AG04449 (cell line): ENCODE measurements at regions not wholly inside any gene's neighbourhood (a gene's known extent, or its start where the extent isn't known, plus 50 kb on each side); places are given as distances from the start of the nearest gene placed in this dataset.
"Not testable (repeated sequence)": the region's sequence is repeated elsewhere in the genome, so short reads cannot be mapped to it uniquely, and the experiment has no call there.

ENCODE experiments used
- CTCF ChIA-PET: fragments of 350-600 bp; formaldehyde crosslinking; extraction: SDS; loops from one replicate; lab custom pipeline; 2021; ENCODE audit warnings: antibody characterized with exemption; lab: Yijun Ruan, JAX
- POLR2A ChIA-PET: fragments of 400-600, 350-600 bp; formaldehyde crosslinking; extraction: SDS; loops from one replicate; lab custom pipeline; 2020; ENCODE audit warnings: antibody characterized with exemption, inconsistent platforms; lab: Yijun Ruan, JAX
- DNase-seq: peaks from one replicate; pipeline ENCODE4 v3.0.0-alpha.2; 2010; ENCODE audit warnings: low read depth, low spot score
- H3K4me3 ChIP-seq: 2 replicates; pipeline ENCODE4 v1.5.1; 2011; ENCODE audit warnings: low read depth, mild to moderate bottlenecking, control low read depth, low read length
- CTCF ChIP-seq: IDR thresholded peaks from one replicate; pipeline ENCODE4 v1.5.1; 2011; ENCODE audit warnings: mild to moderate bottlenecking, moderate library complexity, low read length, control low read depth, inconsistent platforms; ENCODE audit not compliant: insufficient read depth; ENCODE audit errors: missing control alignments

GRCh38 chr20:11995805-11996567 is 78.3 kb downstream of the BTBD3 start:
- H3K4me3 ChIP-seq, result no peak overlapping the region
- no peak for DNase-seq
- CTCF ChIA-PET, result interaction anchor here (1.2 kb wide), 1 partner anchor 17 kb away, joined by 4 read pairs; no protein-coding TSS in a partner anchor
- POLR2A ChIA-PET, result no interaction called here
- no peak for TF ChIP-seq CTCF

GRCh38 chr20:12004776-12005175 is 87.1 kb downstream of the BTBD3 start:
- H3K4me3 ChIP-seq, DNase-seq, POLR2A ChIA-PET, CTCF ChIA-PET: not testable (repeated sequence)

GRCh38 chr20:12012241-12013222 is 94.8 kb downstream of the BTBD3 start:
- ChIA-PET CTCF (interaction anchor here (0.6 to 1.9 kb wide), 15 partner anchors 9 to 213 kb away, joined by 3 to 11 read pairs (median 3); no protein-coding TSS in a partner anchor), POLR2A (no interaction called here)
- peak; percentile 84 for TF ChIP-seq CTCF
- DNase-seq, result no peak
- no peak overlapping the region for H3K4me3 ChIP-seq

GRCh38 chr20:12014276-12014675 is 96.6 kb downstream of the BTBD3 start:
- DNase-seq, result no peak
- ChIA-PET POLR2A (no interaction called here), CTCF (no interaction called here)
- no peak overlapping the region for H3K4me3 ChIP-seq
- no peak for TF ChIP-seq CTCF

- no peak for TF ChIP-seq CTCF
- H3K4me3 ChIP-seq, result no peak overlapping the region
- ChIA-PET POLR2A (no interaction called here), CTCF (no interaction called here)
- DNase-seq, result no peak
Measured at GRCh38 chr20:12014736-12015135, 97.0 kb downstream of the BTBD3 start.

- no peak for TF ChIP-seq CTCF
- ChIA-PET POLR2A (no interaction called here), CTCF (no interaction called here)
- no peak for DNase-seq
- H3K4me3 ChIP-seq, result no peak overlapping the region
Measured at GRCh38 chr20:12016291-12016690, 98.6 kb downstream of the BTBD3 start.
